K562 (cell line): ENCODE measurements at regions not wholly inside any gene's neighbourhood (a gene's known extent, or its start where the extent isn't known, plus 50 kb on each side); places are given as distances from the start of the nearest gene placed in this dataset.

Experiments used
- ATAC-seq: fragments of 200-7000 bp; cut with Tn5 transposase; 3 replicates; pipeline ENCODE4 v1.9.1; 2020; ENCODE audit warnings: moderate library complexity
- BruUV-seq: library from RNA; stranded (reverse); fragments of 400-500 nt; replicated peaks from 2 replicates; lab custom pipeline; 2021; lab: Mats Ljungman, UMichigan
- CTCF ChIA-PET: fragments of 300-600 bp; formaldehyde crosslinking; extraction: SDS; loops from one replicate; lab custom pipeline; 2021; ENCODE audit warnings: low intra/inter-chr PET ratio; lab: Yijun Ruan, JAX
- POLR2A ChIA-PET: fragments of 300-600, 350-650 bp; sonication (Branson Sonifier 250); formaldehyde crosslinking; extraction: SDS; loops from one replicate; lab custom pipeline; 2021; ENCODE audit warnings: antibody characterized with exemption, inconsistent platforms; lab: Yijun Ruan, JAX
- DNase-seq, 4 experiments: peaks; one replicate each; pipeline versions ENCODE4 v3.0.0 to v3.0.0-alpha.2; 2011 to 2018; ENCODE audit warnings: low spot score in 3 of 4, mixed read lengths in 3 of 4; ENCODE audit errors: extremely low read depth in 1 of 4
- FAIRE-seq: peaks from 2 replicates; lab custom pipeline; 2011; peaks lifted over from hg19 to GRCh38; lab: Jason Lieb, UNC
- H2AFZ ChIP-seq: 2 replicates; pipeline ENCODE4 v1.6.0; 2011; ENCODE audit warnings: low read depth, low read length, control low read depth, inconsistent platforms
- H3K27ac ChIP-seq: fragments of 200-600 bp; 3 replicates; pipeline ENCODE4 v1.8.0; 2011; ENCODE audit warnings: low read depth, mild to moderate bottlenecking, control low read depth, inconsistent platforms, low read length, moderate library complexity, mixed read lengths; ENCODE audit errors: extremely low read depth
- H3K27me3 ChIP-seq, 2 experiments: fragments of 300-600 bp in 1 of 2; 2 replicates in 1 of 2; 3 replicates in 1 of 2; pipeline versions ENCODE4 v1.6.0 to v1.8.0; 2011; ENCODE audit warnings: inconsistent platforms in 2 of 2, low read length in 2 of 2, mild to moderate bottlenecking in 1 of 2, mixed read lengths in 1 of 2, moderate library complexity in 1 of 2; ENCODE audit not compliant: control insufficient read depth in 2 of 2, insufficient read depth in 2 of 2
- H3K36me3 ChIP-seq: fragments of 300-600 bp; 3 replicates; pipeline ENCODE4 v1.8.0; 2011; ENCODE audit warnings: mild to moderate bottlenecking, low read length, inconsistent platforms; ENCODE audit not compliant: control insufficient read depth, insufficient read depth
- H3K4me1 ChIP-seq, 2 experiments: fragments of 200-600 bp in 1 of 2; replicated peaks in 1 of 2; 2 replicates in 1 of 2; 3 replicates in 1 of 2; pipeline versions ENCODE4 v1.5.1 to v1.8.0; 2011; ENCODE audit warnings: inconsistent platforms in 2 of 2, low read length in 2 of 2, mild to moderate bottlenecking in 1 of 2, mixed read lengths in 1 of 2, moderate library complexity in 1 of 2; ENCODE audit not compliant: control insufficient read depth in 2 of 2, insufficient read depth in 2 of 2
- H3K4me2 ChIP-seq: 2 replicates; pipeline ENCODE4 v1.6.1; 2011; ENCODE audit warnings: low read length, control low read depth, inconsistent platforms, mixed read lengths; ENCODE audit not compliant: insufficient read depth
- H3K4me3 ChIP-seq: fragments of 200-600 bp; sonication (generic), shearing (Covaris generic); 2 replicates; pipeline ENCODE4 v1.5.1; 2016; ENCODE audit warnings: control low read depth, inconsistent platforms
- H3K79me2 ChIP-seq: fragments of 200-600 bp; 3 replicates; pipeline ENCODE4 v1.8.0; 2011; ENCODE audit warnings: low read length, inconsistent platforms; ENCODE audit not compliant: control insufficient read depth, insufficient read depth
- H3K9ac ChIP-seq, 2 experiments: 2 replicates each; pipeline versions ENCODE4 v1.6.0 to v1.6.1; 2011; ENCODE audit warnings: low read depth in 2 of 2, low read length in 2 of 2, control low read depth in 1 of 2, inconsistent platforms in 1 of 2, mild to moderate bottlenecking in 1 of 2, mixed read lengths in 1 of 2; ENCODE audit not compliant: insufficient read depth in 1 of 2
- H3K9me1 ChIP-seq: one replicate; pipeline ENCODE4 v1.6.0; 2011; ENCODE audit warnings: inconsistent platforms, mild to moderate bottlenecking, low read length, moderate library complexity; ENCODE audit not compliant: control insufficient read depth, insufficient read depth
- H3K9me3 ChIP-seq: replicated peaks from 2 replicates; pipeline ENCODE4 v1.5.1; 2011; ENCODE audit warnings: low read depth, low read length, inconsistent platforms; ENCODE audit not compliant: control insufficient read depth, insufficient read depth
- H4K20me1 ChIP-seq: replicated peaks from 2 replicates; pipeline ENCODE4 v1.6.1; 2011; ENCODE audit warnings: low read length, inconsistent platforms, mixed read lengths; ENCODE audit not compliant: control insufficient read depth, insufficient read depth
- CBX3 ChIP-seq, 2 experiments: IDR thresholded peaks; 1 replicate in 1 of 2; 2 replicates in 1 of 2; pipeline ENCODE4 v1.6.1; 2012; ENCODE audit warnings: inconsistent platforms in 2 of 2, low read length in 2 of 2, borderline replicate concordance in 1 of 2, control low read depth in 1 of 2
- E2F4 ChIP-seq: sonication (generic); formaldehyde crosslinking; IDR thresholded peaks from 2 replicates; pipeline ENCODE4 v1.8.0; 2022; ENCODE audit warnings: mild to moderate bottlenecking, low read depth, missing genetic modification reagents
- NFYB ChIP-seq: IDR thresholded peaks from 2 replicates; pipeline ENCODE4 v1.6.1; 2011; ENCODE audit warnings: mild to moderate bottlenecking, moderate library complexity; ENCODE audit not compliant: insufficient read length; ENCODE audit errors: extremely low read depth
- PRDM10 ChIP-seq: fragments of 450-650 bp; IDR thresholded peaks from 2 replicates; pipeline ENCODE4 v1.6.1; 2018; ENCODE audit not compliant: partially characterized antibody
- RBM17 ChIP-seq: fragments of 200-400 bp; formaldehyde crosslinking; IDR thresholded peaks from 2 replicates; pipeline ENCODE4 v1.6.1; 2017; ENCODE audit warnings: low read depth, mild to moderate bottlenecking, low read length, borderline replicate concordance
- TAF7 ChIP-seq: fragments of 450-650 bp; IDR thresholded peaks from 2 replicates; pipeline ENCODE4 v1.6.1; 2016; ENCODE audit warnings: missing genetic modification characterization, missing compliant biosample characterization
- WGBS: fragments of 100-300 bp; shearing (Covaris generic); methylation state at CpG from one replicate; pipeline ENCODE4 v1.1.6; 2016; ENCODE audit warnings: low coverage, mixed read lengths; ENCODE audit not compliant: insufficient coverage; ENCODE audit errors: missing lambda C conversion rate; 5-methylcytosine and 5-hydroxymethylcytosine counted together
- in situ Hi-C: fragments of 300-500 bp; cut with MboI; formaldehyde crosslinking; loops from 4 replicates; pipeline ENCODE4 v1.15.0; 2018; ENCODE audit warnings: inconsistent platforms, mixed read lengths
- intact Hi-C: fragments of 100-400 bp; cut with micrococcal nuclease; formaldehyde crosslinking; loops from 2 replicates; pipeline ENCODE4 v1.14.2; 2022

GRCh38 chr6:71468841-71469700, 180.5 kb downstream of the OGFRL1 start:
- FAIRE-seq (no peak), DNase-seq (peak in 2 of 4 experiments; percentile 7 to 11), ATAC-seq (no peak)
- Histone ChIP-seq H3K9me3 (no peaks in the 10 kb centered on the region), H3K27ac (no peak overlapping the region), H3K4me2 (no peak overlapping the region), H3K9ac (no peak overlapping the region), H3K27me3 (no peaks in the 10 kb centered on the region), H4K20me1 (no peaks in the 10 kb centered on the region), H3K79me2 (no peaks in the 10 kb centered on the region), H2AFZ (no peak overlapping the region), H3K36me3 (no peaks in the 10 kb centered on the region), H3K4me3 (no peak overlapping the region), H3K9me1 (no peaks in the 10 kb centered on the region), H3K4me1 (no peaks in the 10 kb centered on the region)
- BruUV-seq: no TSS peak
- TF ChIP-seq E2F4: no peak
- TF ChIP-seq NFYB: peak; percentile 8
- whole genome bisulfite sequencing: 0% methylated on average over 7 of the region's 7 CpGs
- POLR2A ChIA-PET: no interaction called here
- intact Hi-C loops (no loop called here), in situ Hi-C loops (no loop called here)
- CTCF ChIA-PET: no interaction called here

GRCh38 chr6:71471718-71472117, 183.1 kb downstream of the OGFRL1 start:
- H4K20me1 ChIP-seq: no peaks in the 10 kb centered on the region
- H3K9me3 ChIP-seq: no peaks in the 10 kb centered on the region
- H3K4me3 ChIP-seq: no peak overlapping the region
- BruUV-seq: no TSS peak
- H3K79me2 ChIP-seq: no peaks in the 10 kb centered on the region
- no peak for TF ChIP-seq TAF7 (tag)
- TF ChIP-seq PRDM10: no peak
- TF ChIP-seq RBM17: no peak
- TF ChIP-seq CBX3 (IDR thresholded peaks at IDR 0.05; ENCODE audit: borderline replicate concordance in 1 of 2, low read length in 2 of 2): no peak
- in situ Hi-C loops: no loop called here
- no peak for ATAC-seq
- no peaks in the 10 kb centered on the region for H3K9me1 ChIP-seq
- no peak overlapping the region for H3K9ac ChIP-seq
- H3K4me2 ChIP-seq: no peak overlapping the region
- H3K4me1 ChIP-seq: no peaks in the 10 kb centered on the region
- no peak for DNase-seq
- no peaks in the 10 kb centered on the region for H3K27me3 ChIP-seq
- no peaks in the 10 kb centered on the region for H3K36me3 ChIP-seq
- ChIA-PET POLR2A (no interaction called here), CTCF (no interaction called here)
- no peak for FAIRE-seq
- H2AFZ ChIP-seq: no peak overlapping the region
- no peak overlapping the region for H3K27ac ChIP-seq
- intact Hi-C loops: no loop called here
- WGBS: 0% methylated on average over 2 of the region's 2 CpGs
